Activated naive CD4-positive, alpha-beta T cell treated with anti-CD3 and anti-CD28 coated beads for 36 hours (primary cell): ENCODE measurements at regions not wholly inside any gene's neighbourhood (a gene's known extent, or its start where the extent isn't known, plus 50 kb on each side); places are given as distances from the start of the nearest gene placed in this dataset.

Experiments
- CTCF ChIA-PET: fragments of 350-600 bp; sonication (Branson Sonifier 250); formaldehyde crosslinking; loops from one replicate; lab custom pipeline; 2021; ENCODE audit warnings: antibody characterized with exemption; lab: Charles Lee
- DNase-seq: peaks from one replicate; pipeline ENCODE4 v3.0.0-alpha.2; 2020
- H3K27ac Mint-ChIP-seq: one replicate; pipeline ENCODE4 v1.8.0; 2021; ENCODE audit warnings: mild to moderate bottlenecking, mixed read lengths
- H3K27me3 Mint-ChIP-seq: one replicate; pipeline ENCODE4 v1.8.0; 2021; ENCODE audit warnings: low read depth, mixed read lengths
- H3K36me3 Mint-ChIP-seq: one replicate; pipeline ENCODE4 v1.8.0; 2021; ENCODE audit warnings: low read depth, mixed read lengths
- H3K4me1 Mint-ChIP-seq: one replicate; pipeline ENCODE4 v1.8.0; 2021; ENCODE audit warnings: low read depth, mixed read lengths
- H3K4me3 Mint-ChIP-seq: one replicate; pipeline ENCODE4 v1.8.0; 2021; ENCODE audit warnings: mild to moderate bottlenecking, moderate library complexity, mixed read lengths
- H3K9me3 Mint-ChIP-seq: one replicate; pipeline ENCODE4 v1.8.0; 2021; ENCODE audit warnings: mixed read lengths
- intact Hi-C: fragments of 100-400 bp; cut with micrococcal nuclease; formaldehyde crosslinking; loops from one replicate; pipeline ENCODE4 v1.15.1; 2023

DNA sequence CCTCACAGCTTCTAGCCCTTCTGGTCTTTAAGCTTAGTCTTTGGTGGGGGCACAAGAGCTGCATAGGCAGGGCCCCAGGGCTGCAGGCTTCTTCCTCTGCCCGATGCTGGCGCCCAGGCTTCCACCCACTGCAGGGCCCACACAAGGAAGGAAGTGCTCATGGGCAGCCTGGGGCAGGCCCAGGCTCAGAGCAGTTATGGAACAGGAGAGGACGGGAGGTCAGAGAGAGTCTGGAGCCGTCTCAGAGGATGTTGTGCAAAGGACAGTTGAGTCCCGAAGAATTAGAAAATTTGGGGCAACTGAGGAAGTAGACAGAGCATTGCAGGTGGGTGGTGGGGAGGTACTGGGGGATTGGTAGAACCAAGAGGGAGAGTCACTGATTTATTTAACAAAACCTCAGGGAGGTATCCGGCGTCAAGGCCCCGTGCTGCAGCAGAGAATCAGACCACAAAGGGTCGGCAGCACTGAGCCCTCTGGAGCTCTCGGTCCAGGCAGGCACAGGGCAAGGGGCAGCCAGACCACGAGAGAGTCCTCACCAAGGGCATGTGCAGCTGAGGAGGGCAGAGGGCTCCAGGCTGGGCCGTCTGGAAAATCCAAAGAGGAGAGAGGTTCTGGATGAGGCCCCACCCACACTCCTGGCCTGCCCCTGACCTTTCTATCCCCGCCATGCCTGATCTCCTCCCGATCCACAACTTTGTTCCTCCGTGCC lies 110.8 kb upstream of the GLI2 start:
- Mint-ChIP-seq H3K27ac (no peak overlapping the region), H3K9me3 (no peaks in the 10 kb centered on the region), H3K36me3 (no peaks in the 10 kb centered on the region), H3K4me3 (no peak overlapping the region), H3K4me1 (no peaks in the 10 kb centered on the region), H3K27me3 (peaks cover 2% of the 10 kb centered on the region)
- DNase-seq: no peak
- CTCF ChIA-PET: no interaction called here
- intact Hi-C loops: no loop called here

GRCh38 chr2:120625865-120626560 lies 109.7 kb upstream of the GLI2 start:
- CTCF ChIA-PET: no interaction called here
- no peak overlapping the region for H3K27ac Mint-ChIP-seq
- no peak for DNase-seq

DNA sequence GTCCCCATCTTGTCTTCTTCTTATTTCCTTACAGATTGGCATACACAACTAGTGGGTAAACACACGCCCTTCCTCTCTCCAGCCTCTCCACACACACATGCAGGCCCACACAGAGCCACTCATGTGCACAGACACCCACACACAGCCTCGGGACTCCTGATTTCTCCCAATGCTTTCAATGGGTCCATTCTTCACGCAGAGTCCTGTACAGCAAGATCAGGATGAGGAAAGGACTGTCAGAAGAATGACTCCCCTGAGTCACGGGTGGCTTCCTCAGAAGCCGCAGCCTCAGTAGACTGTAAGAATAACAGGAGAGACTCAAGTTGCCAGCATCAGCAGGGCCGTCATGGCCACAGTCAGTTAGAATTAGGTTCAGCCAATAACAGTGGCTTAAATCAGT lies 109.1 kb upstream of the GLI2 start:
- Mint-ChIP-seq H3K9me3 (no peaks in the 10 kb centered on the region), H3K4me1 (no peaks in the 10 kb centered on the region), H3K4me3 (no peak overlapping the region), H3K27me3 (peaks cover 2% of the 10 kb centered on the region), H3K27ac (no peak overlapping the region), H3K36me3 (no peaks in the 10 kb centered on the region)
- CTCF ChIA-PET: no interaction called here
- no peak for DNase-seq
- intact Hi-C loops: no loop called here

More at GRCh38 chr2:120625865-120626560, 109.7 kb upstream of the GLI2 start:
- intact Hi-C loops: no loop called here
- Mint-ChIP-seq H3K4me3 (no peak overlapping the region), H3K4me1 (no peaks in the 10 kb centered on the region), H3K9me3 (no peaks in the 10 kb centered on the region), H3K36me3 (no peaks in the 10 kb centered on the region), H3K27me3 (peaks cover 2% of the 10 kb centered on the region)

DNA sequence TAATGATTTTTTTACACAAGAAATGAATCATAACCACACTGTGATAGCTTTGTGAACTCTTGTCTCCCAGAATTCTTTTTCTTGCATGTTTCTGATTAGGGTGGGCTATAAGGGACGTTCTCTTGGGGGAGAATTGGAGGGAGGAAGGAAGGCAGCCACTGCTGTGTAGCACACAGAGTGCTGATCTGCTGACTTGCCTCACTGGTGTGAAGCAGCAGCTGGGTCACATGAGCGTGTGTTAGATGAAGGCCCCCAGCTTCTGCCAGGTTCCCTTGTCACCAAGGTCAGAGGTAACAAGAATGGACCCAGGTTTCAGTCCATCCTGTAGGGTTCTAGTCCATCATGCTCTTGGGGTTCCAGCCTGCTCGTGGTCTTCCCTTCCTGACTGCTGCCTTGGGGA lies 107.4 kb upstream of the GLI2 start:
- Mint-ChIP-seq H3K27me3 (peaks cover 2% of the 10 kb centered on the region), H3K36me3 (no peaks in the 10 kb centered on the region), H3K27ac (no peak overlapping the region), H3K4me3 (no peak overlapping the region), H3K4me1 (no peaks in the 10 kb centered on the region), H3K9me3 (no peaks in the 10 kb centered on the region)
- DNase-seq: no peak
- intact Hi-C loops: no loop called here
- CTCF ChIA-PET: no interaction called here

- CTCF ChIA-PET: interaction anchor here (1.1 kb wide), 1 partner anchor 51 kb away, joined by 3 read pairs; no protein-coding TSS in a partner anchor
- H3K9me3 Mint-ChIP-seq: no peaks in the 10 kb centered on the region
- H3K27ac Mint-ChIP-seq: no peak overlapping the region
- H3K27me3 Mint-ChIP-seq: peaks cover 2% of the 10 kb centered on the region
- H3K4me3 Mint-ChIP-seq: no peak overlapping the region
- H3K4me1 Mint-ChIP-seq: no peaks in the 10 kb centered on the region
- H3K36me3 Mint-ChIP-seq: no peaks in the 10 kb centered on the region
- intact Hi-C loops: no loop called here
- no peak for DNase-seq
Measured at GRCh38 chr2:120629241-120629895, 106.3 kb upstream of the GLI2 start.

DNA sequence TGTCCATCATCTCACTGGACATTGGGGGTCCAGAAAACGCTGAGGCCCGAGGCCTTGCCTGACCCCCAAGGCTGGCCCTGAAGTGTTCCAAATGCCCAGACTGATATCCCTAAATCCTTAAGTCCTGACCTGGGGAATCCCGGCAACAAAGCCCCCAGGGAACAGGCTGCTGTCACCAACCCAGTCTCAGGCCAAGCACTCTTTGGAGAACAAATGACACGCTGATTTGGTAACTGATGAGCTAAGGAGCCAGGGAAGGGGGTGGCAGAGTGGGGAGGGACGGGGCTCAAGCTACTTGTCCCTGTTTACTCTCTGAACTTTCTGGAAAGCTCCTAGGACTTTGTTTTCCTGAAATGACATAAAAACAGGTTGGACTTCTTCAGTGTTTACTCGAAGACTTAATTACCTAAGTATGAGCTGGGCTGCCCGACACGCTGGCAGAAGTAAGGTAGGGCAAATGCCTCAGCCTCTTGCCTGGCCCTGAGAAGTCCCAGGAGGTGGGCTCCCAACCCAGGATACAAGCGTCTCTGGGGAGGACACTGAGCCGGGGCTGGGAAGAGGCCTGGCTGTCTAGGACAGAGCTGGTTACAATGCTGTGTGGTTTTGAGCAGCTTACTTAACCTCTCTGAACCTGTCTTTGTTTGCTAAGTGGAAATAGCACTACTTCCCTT lies 105.5 kb upstream of the GLI2 start:
- peaks cover 2% of the 10 kb centered on the region for H3K27me3 Mint-ChIP-seq
- CTCF ChIA-PET: interaction anchor here (1.1 kb wide), 1 partner anchor 50 kb away, joined by 3 read pairs; no protein-coding TSS in a partner anchor
- intact Hi-C loops: no loop called here
- no peaks in the 10 kb centered on the region for H3K36me3 Mint-ChIP-seq
- H3K9me3 Mint-ChIP-seq: no peaks in the 10 kb centered on the region
- H3K4me3 Mint-ChIP-seq: no peak overlapping the region
- DNase-seq: no peak
- no peaks in the 10 kb centered on the region for H3K4me1 Mint-ChIP-seq
- no peak overlapping the region for H3K27ac Mint-ChIP-seq

- Mint-ChIP-seq H3K36me3 (no peaks in the 10 kb centered on the region), H3K27me3 (peaks cover 2% of the 10 kb centered on the region), H3K27ac (no peak overlapping the region), H3K9me3 (no peaks in the 10 kb centered on the region), H3K4me3 (no peak overlapping the region), H3K4me1 (no peaks in the 10 kb centered on the region)
- intact Hi-C loops: no loop called here
- CTCF ChIA-PET: no interaction called here
- no peak for DNase-seq
Measured at GRCh38 chr2:120631236-120631635, 104.4 kb upstream of the GLI2 start.

DNA sequence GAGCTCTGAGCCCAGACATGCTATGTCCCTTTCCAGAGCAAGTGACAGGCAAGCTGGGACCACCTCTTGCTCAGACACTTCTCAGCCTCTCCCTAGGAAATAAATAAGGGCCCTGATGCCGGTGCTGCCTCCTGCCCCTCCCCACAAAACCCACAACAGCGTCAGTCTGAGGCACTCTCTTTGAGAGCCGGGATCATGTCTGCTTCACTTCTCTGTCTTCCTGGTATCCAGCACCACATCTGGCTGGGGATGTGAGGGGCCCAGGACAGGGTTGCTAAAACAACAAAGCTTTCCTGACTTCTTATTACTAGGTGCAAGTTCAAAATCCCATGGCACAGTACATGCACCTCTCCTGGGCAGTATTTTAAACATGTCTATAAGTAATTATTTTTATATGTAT lies 103.9 kb upstream of the GLI2 start:
- no peak for DNase-seq
- H3K4me3 Mint-ChIP-seq: no peak overlapping the region
- no peaks in the 10 kb centered on the region for H3K36me3 Mint-ChIP-seq
- CTCF ChIA-PET: no interaction called here
- H3K27me3 Mint-ChIP-seq: peaks cover 2% of the 10 kb centered on the region
- H3K4me1 Mint-ChIP-seq: no peaks in the 10 kb centered on the region
- intact Hi-C loops: no loop called here
- H3K9me3 Mint-ChIP-seq: no peaks in the 10 kb centered on the region
- H3K27ac Mint-ChIP-seq: no peak overlapping the region

DNA sequence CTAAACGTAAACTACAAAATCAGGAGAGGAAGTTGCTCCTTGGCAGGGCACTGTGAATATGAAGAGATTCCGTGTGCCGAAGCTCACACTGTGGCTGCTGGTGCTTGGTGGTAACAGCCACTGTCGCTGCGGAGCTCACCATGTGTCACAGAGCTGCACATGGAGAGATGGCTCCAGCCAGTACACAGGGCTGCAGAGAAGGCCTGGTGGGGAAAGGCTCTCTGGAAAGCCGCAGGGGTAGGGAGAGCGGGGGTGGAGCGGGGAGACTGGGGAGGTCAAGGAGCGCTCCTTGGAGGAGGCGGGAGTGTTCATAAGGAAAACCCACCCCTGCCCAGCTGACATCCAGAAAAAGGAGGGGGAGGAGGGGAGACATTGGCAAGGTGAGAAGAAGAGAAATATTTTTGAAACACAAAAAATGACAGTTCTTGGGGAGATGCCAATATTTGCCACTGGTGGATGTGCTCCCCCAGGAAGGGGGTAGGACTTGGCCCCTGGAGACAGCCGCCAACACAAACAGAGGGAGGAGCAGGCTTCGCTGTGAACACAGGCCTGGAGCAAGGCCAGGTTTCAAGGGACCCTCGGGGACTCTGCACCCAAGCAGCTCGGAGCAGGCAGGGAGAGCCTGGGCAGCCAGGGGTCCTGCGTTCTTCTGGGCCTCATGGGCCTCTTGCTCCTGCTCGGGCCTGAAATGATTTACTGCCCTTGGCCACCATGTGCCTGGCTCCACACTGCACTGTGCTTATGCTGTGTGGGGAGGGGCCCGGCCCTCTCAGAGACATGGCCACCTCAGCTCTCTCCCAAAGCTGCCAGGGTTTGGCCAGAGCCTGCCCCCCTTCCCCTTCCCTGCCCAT lies 102.6 kb upstream of the GLI2 start:
- H3K9me3 Mint-ChIP-seq: no peaks in the 10 kb centered on the region
- intact Hi-C loops: no loop called here
- H3K4me3 Mint-ChIP-seq: no peak overlapping the region
- H3K27me3 Mint-ChIP-seq: no peaks in the 10 kb centered on the region
- no peak overlapping the region for H3K27ac Mint-ChIP-seq
- CTCF ChIA-PET: no interaction called here
- H3K36me3 Mint-ChIP-seq: no peaks in the 10 kb centered on the region
- no peaks in the 10 kb centered on the region for H3K4me1 Mint-ChIP-seq
- DNase-seq: no peak

DNA sequence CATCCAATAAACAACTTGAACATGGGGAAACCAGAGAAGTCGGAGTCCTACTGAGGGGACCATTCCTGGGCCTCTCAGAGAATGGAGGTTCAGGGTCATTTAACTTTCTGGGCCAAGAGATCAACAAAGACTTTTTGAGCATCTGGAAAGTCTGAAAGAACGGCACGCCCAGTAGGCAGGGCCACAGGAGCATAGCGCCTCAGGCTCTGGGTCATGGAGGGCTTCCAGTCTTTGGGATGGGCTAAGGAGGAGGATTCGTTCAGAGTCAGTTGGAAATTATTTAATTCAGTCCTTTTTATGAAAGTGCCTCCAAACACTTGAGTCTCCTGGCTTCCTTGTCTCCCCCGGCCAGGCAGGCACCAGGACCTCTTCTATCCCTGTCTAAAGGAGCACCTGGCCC lies 101.1 kb upstream of the GLI2 start:
- H3K4me1 Mint-ChIP-seq: no peaks in the 10 kb centered on the region
- CTCF ChIA-PET: interaction anchor here (0.6 kb wide), 1 partner anchor 16 kb away, joined by 3 read pairs; no protein-coding TSS in a partner anchor
- no peak for DNase-seq
- no peak overlapping the region for H3K27ac Mint-ChIP-seq
- H3K36me3 Mint-ChIP-seq: no peaks in the 10 kb centered on the region
- H3K9me3 Mint-ChIP-seq: no peaks in the 10 kb centered on the region
- no peak overlapping the region for H3K4me3 Mint-ChIP-seq
- peaks cover 2% of the 10 kb centered on the region for H3K27me3 Mint-ChIP-seq
- intact Hi-C loops: no loop called here

DNA sequence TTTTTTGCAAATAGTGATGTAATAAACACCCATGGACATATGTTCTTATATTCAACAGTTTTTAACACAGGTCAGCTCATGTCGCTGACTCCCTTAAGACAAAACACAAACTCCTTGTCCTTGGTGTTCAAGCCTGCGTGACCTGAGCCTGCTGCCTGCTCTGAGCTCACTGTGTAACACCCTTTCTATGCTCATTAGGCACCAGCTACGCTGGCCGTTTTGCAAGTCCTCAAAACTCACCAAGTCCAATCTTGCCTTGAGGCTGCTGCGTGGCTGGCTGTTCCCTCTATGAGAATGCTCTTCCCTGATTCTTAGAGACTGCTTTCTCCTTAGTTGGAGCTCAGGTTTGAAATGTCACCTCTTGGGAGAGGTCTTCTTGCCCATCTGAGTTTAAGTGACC lies 100.5 kb upstream of the GLI2 start:
- Mint-ChIP-seq H3K27ac (no peak overlapping the region), H3K4me3 (no peak overlapping the region), H3K4me1 (no peaks in the 10 kb centered on the region), H3K36me3 (no peaks in the 10 kb centered on the region), H3K27me3 (peaks cover 2% of the 10 kb centered on the region), H3K9me3 (no peaks in the 10 kb centered on the region)
- intact Hi-C loops: no loop called here
- CTCF ChIA-PET: interaction anchor here (0.6 kb wide), 1 partner anchor 16 kb away, joined by 3 read pairs; no protein-coding TSS in a partner anchor
- no peak for DNase-seq

DNA sequence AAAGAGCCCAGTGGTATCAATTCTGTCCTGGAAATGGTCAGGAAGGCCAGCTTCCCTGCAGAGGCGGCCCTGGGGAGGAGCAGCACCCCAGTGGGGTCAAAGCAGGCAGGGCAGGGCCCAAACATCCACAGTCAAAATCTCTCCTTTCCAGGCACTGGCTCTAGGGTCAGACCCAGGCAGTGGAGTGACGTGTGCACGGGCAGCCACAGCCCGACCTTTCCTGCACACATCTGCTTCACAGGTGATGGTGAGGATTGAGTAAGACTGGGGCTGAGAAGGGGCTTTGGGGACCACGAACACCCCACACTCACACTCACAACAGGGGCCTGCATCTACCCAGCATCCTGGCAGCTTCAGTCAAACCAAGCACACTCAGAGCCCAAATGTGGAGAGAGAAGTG lies 97.8 kb upstream of the GLI2 start:
- no peak overlapping the region for H3K27ac Mint-ChIP-seq
- no peak for DNase-seq
- H3K4me1 Mint-ChIP-seq: no peaks in the 10 kb centered on the region
- intact Hi-C loops: no loop called here
- H3K36me3 Mint-ChIP-seq: no peaks in the 10 kb centered on the region
- H3K4me3 Mint-ChIP-seq: no peak overlapping the region
- CTCF ChIA-PET: no interaction called here
- peaks cover 2% of the 10 kb centered on the region for H3K27me3 Mint-ChIP-seq
- H3K9me3 Mint-ChIP-seq: no peaks in the 10 kb centered on the region
